B cell (primary cell): ENCODE measurements at regions not wholly inside any gene's neighbourhood (a gene's known extent, or its start where the extent isn't known, plus 50 kb on each side); places are given as distances from the start of the nearest gene placed in this dataset.

Experiments
- CTCF ChIP-seq: fragments of 200-600 bp; IDR thresholded peaks from one replicate; pipeline ENCODE4 v1.8.0; 2022; ENCODE audit warnings: antibody characterized with exemption, mild to moderate bottlenecking
- EZH2 ChIP-seq: IDR thresholded peaks from 2 replicates; pipeline ENCODE4 v1.6.1; 2012; ENCODE audit warnings: borderline replicate concordance, low read depth, mild to moderate bottlenecking, moderate library complexity, low read length; ENCODE audit not compliant: insufficient read depth, poor library complexity, severe bottlenecking

- TF ChIP-seq CTCF = no peak
- TF ChIP-seq EZH2 = no peak
Observed at GRCh38 chr2:236703373-236703709, 133.7 kb downstream of the ACKR3 start.
